ENCODE measurements at regions not wholly inside any gene's neighbourhood (a gene's known extent, or its start where the extent isn't known, plus 50 kb on each side); places are given as distances from the start of the nearest gene placed in this dataset.
"Not testable (repeated sequence)": the region's sequence is repeated elsewhere in the genome, so short reads cannot be mapped to it uniquely, and the experiment has no call there.

- in situ Hi-C loops (cut with MboI; ENCODE audit: low sequenced_read_pairs in 4 of 4): no loop called here
- no peaks in the 10 kb centered on the region for H3K9me3 ChIP-seq
- H3K27me3 ChIP-seq: no peaks in the 10 kb centered on the region
- H3K36me3 ChIP-seq: no peaks in the 10 kb centered on the region
- ATAC-seq: no peak
- no peaks in the 10 kb centered on the region for H3K4me1 ChIP-seq
- intact Hi-C loops (cut with DNase I; ENCODE audit: low total_unique reads): no loop called here
- DNase-seq: no peak
- H3K27ac ChIP-seq: no peak overlapping the region
- TF ChIP-seq CTCF (IDR thresholded peaks at IDR 0.05 in 4 of 5, conservative IDR thresholded peaks at IDR 0.05 in 1 of 5) (no peak), POLR2A (IDR thresholded peaks at IDR 0.05) (no peak)
- H3K4me3 ChIP-seq: no peak overlapping the region
Observed at GRCh38 chr13:65787082-65787481, 1443.1 kb downstream of the PCDH9 start.

- ATAC-seq (no peak), DNase-seq (no peak)
- H3K4me3 ChIP-seq: no peak overlapping the region
- no peak overlapping the region for H3K27ac ChIP-seq
- in situ Hi-C loops (cut with MboI; ENCODE audit: low sequenced_read_pairs in 4 of 4): no loop called here
- intact Hi-C loops (cut with DNase I; ENCODE audit: low total_unique reads): no loop called here
- no peaks in the 10 kb centered on the region for H3K27me3 ChIP-seq
- no peaks in the 10 kb centered on the region for H3K36me3 ChIP-seq
- no peaks in the 10 kb centered on the region for H3K9me3 ChIP-seq
- TF ChIP-seq CTCF (IDR thresholded peaks at IDR 0.05 in 4 of 5, conservative IDR thresholded peaks at IDR 0.05 in 1 of 5): no peak
- no peak for TF ChIP-seq POLR2A (IDR thresholded peaks at IDR 0.05)
- no peaks in the 10 kb centered on the region for H3K4me1 ChIP-seq
Observed at GRCh38 chr13:65784088-65784816, 1445.9 kb downstream of the PCDH9 start.

- in situ Hi-C loops (cut with MboI; ENCODE audit: low sequenced_read_pairs in 4 of 4): no loop called here
- H3K9me3 ChIP-seq: no peaks in the 10 kb centered on the region
- H3K36me3 ChIP-seq: no peaks in the 10 kb centered on the region
- TF ChIP-seq POLR2A (IDR thresholded peaks at IDR 0.05) (no peak), CTCF (IDR thresholded peaks at IDR 0.05 in 4 of 5, conservative IDR thresholded peaks at IDR 0.05 in 1 of 5) (no peak)
- H3K27ac ChIP-seq: no peak overlapping the region
- no peaks in the 10 kb centered on the region for H3K27me3 ChIP-seq
- intact Hi-C loops (cut with DNase I; ENCODE audit: low total_unique reads): no loop called here
- DNase-seq (no peak), ATAC-seq (no peak)
- no peaks in the 10 kb centered on the region for H3K4me1 ChIP-seq
- no peak overlapping the region for H3K4me3 ChIP-seq
Observed at GRCh38 chr13:65783383-65783782, 1446.8 kb downstream of the PCDH9 start.

GRCh38 chr13:65771704-65772313 lies 1458.3 kb downstream of the PCDH9 start:
- H3K27me3 ChIP-seq; H3K9me3 ChIP-seq; in situ Hi-C loops (cut with MboI; ENCODE audit: low sequenced_read_pairs in 4 of 4): not testable (repeated sequence)

GRCh38 chr13:65768545-65768944 lies 1461.6 kb downstream of the PCDH9 start:
- H3K36me3 ChIP-seq: no peaks in the 10 kb centered on the region
- intact Hi-C loops (cut with DNase I; ENCODE audit: low total_unique reads): no loop called here
- in situ Hi-C loops (cut with MboI; ENCODE audit: low sequenced_read_pairs in 4 of 4): no loop called here
- DNase-seq (no peak), ATAC-seq (no peak)
- no peaks in the 10 kb centered on the region for H3K27me3 ChIP-seq
- H3K4me1 ChIP-seq: no peaks in the 10 kb centered on the region
- no peak for TF ChIP-seq CTCF (IDR thresholded peaks at IDR 0.05 in 4 of 5, conservative IDR thresholded peaks at IDR 0.05 in 1 of 5)
- no peak for TF ChIP-seq POLR2A (IDR thresholded peaks at IDR 0.05)
- H3K27ac ChIP-seq: no peak overlapping the region
- no peak overlapping the region for H3K4me3 ChIP-seq
- no peaks in the 10 kb centered on the region for H3K9me3 ChIP-seq

More at GRCh38 chr13:65771704-65772313, 1458.3 kb downstream of the PCDH9 start:
- DNase-seq; H3K4me3 ChIP-seq; H3K36me3 ChIP-seq; intact Hi-C loops (cut with DNase I; ENCODE audit: low total_unique reads); ATAC-seq; H3K27ac ChIP-seq; H3K4me1 ChIP-seq: not testable (repeated sequence)

Measured in gastrocnemius medialis (tissue), 4 donors.